H9 (cell line): ENCODE measurements at regions not wholly inside any gene's neighbourhood (a gene's known extent, or its start where the extent isn't known, plus 50 kb on each side); places are given as distances from the start of the nearest gene placed in this dataset.

Source experiments
- DNase-seq: peaks from one replicate; pipeline ENCODE4 v3.0.0-alpha.2; 2017
- H2AFZ ChIP-seq: one replicate; pipeline ENCODE4 v1.6.1; 2013; ENCODE audit warnings: mild to moderate bottlenecking, low read length, control low read depth, moderate library complexity
- H2AK5ac ChIP-seq: 2 replicates; pipeline ENCODE4 v1.6.1; 2013; ENCODE audit warnings: low read length, control low read depth, mixed read lengths; ENCODE audit not compliant: insufficient read length
- H2BK120ac ChIP-seq: one replicate; pipeline ENCODE4 v1.6.1; 2013; ENCODE audit warnings: low read depth, mild to moderate bottlenecking, low read length, control low read depth, inconsistent platforms; ENCODE audit not compliant: poor library complexity, severe bottlenecking
- H2BK12ac ChIP-seq: 2 replicates; pipeline ENCODE4 v1.6.1; 2013; ENCODE audit warnings: low read length, control low read depth, mixed read lengths, low read depth; ENCODE audit not compliant: insufficient read length
- H2BK15ac ChIP-seq: 2 replicates; pipeline ENCODE4 v1.6.1; 2013; ENCODE audit warnings: low read depth, low read length, control low read depth
- H2BK20ac ChIP-seq: one replicate; pipeline ENCODE4 v1.6.1; 2013; ENCODE audit warnings: low read depth, mild to moderate bottlenecking, low read length, control low read depth, inconsistent platforms; ENCODE audit not compliant: poor library complexity, severe bottlenecking
- H2BK5ac ChIP-seq: 2 replicates; pipeline ENCODE4 v1.6.1; 2013; ENCODE audit warnings: low read length, control low read depth, mixed read lengths; ENCODE audit not compliant: insufficient read length
- H3K14ac ChIP-seq: 2 replicates; pipeline ENCODE4 v1.6.1; 2013; ENCODE audit warnings: low read length, control low read depth; ENCODE audit not compliant: insufficient read depth
- H3K18ac ChIP-seq: 2 replicates; pipeline ENCODE4 v1.6.1; 2013; ENCODE audit warnings: low read depth, mild to moderate bottlenecking, mixed read lengths, low read length, control low read depth; ENCODE audit not compliant: insufficient read length
- H3K23ac ChIP-seq: 2 replicates; pipeline ENCODE4 v1.6.1; 2013; ENCODE audit warnings: low read length, control low read depth, mixed read lengths, low read depth; ENCODE audit not compliant: insufficient read length
- H3K23me2 ChIP-seq: 2 replicates; pipeline ENCODE4 v1.6.1; 2013; ENCODE audit warnings: low read depth, mild to moderate bottlenecking, mixed read lengths, low read length, control low read depth; ENCODE audit not compliant: insufficient read length, poor library complexity, severe bottlenecking
- H3K27ac ChIP-seq: 2 replicates; pipeline ENCODE4 v1.5.1; 2013; ENCODE audit warnings: low read length, control low read depth, mixed read lengths, low read depth; ENCODE audit not compliant: insufficient read length
- H3K27me3 ChIP-seq: 2 replicates; pipeline ENCODE4 v1.6.1; 2013; ENCODE audit warnings: low read length, control low read depth, inconsistent platforms; ENCODE audit not compliant: insufficient read depth
- H3K4ac ChIP-seq: 2 replicates; pipeline ENCODE4 v1.6.1; 2013; ENCODE audit warnings: low read depth, mild to moderate bottlenecking, control low read depth, inconsistent platforms, low read length, moderate library complexity
- H3K4me1 ChIP-seq: 2 replicates; pipeline ENCODE4 v1.6.1; 2013; ENCODE audit warnings: low read length, control low read depth, inconsistent platforms; ENCODE audit not compliant: insufficient read depth
- H3K4me2 ChIP-seq: 2 replicates; pipeline ENCODE4 v1.6.1; 2013; ENCODE audit warnings: low read length, control low read depth, mixed read lengths; ENCODE audit not compliant: insufficient read length, insufficient read depth
- H3K56ac ChIP-seq: 2 replicates; pipeline ENCODE4 v1.6.1; 2013; ENCODE audit warnings: low read depth, mild to moderate bottlenecking, mixed read lengths, low read length, control low read depth; ENCODE audit not compliant: insufficient read length
- H3K79me1 ChIP-seq: 2 replicates; pipeline ENCODE4 v1.6.1; 2013; ENCODE audit warnings: low read depth, mild to moderate bottlenecking, moderate library complexity, low read length, control low read depth, inconsistent platforms; ENCODE audit not compliant: insufficient read depth, poor library complexity, severe bottlenecking
- H3K79me2 ChIP-seq: 2 replicates; pipeline ENCODE4 v1.6.1; 2013; ENCODE audit warnings: low read length, control low read depth, inconsistent platforms; ENCODE audit not compliant: insufficient read depth
- H3K9ac ChIP-seq: 2 replicates; pipeline ENCODE4 v1.6.1; 2013; ENCODE audit warnings: low read length, control low read depth, mixed read lengths; ENCODE audit not compliant: insufficient read length; ENCODE audit errors: extremely low read depth
- H3K9me3 ChIP-seq: one replicate; pipeline ENCODE4 v1.6.1; 2013; ENCODE audit warnings: low read depth, low read length, inconsistent platforms; ENCODE audit not compliant: control insufficient read depth
- H3T11ph ChIP-seq: one replicate; pipeline ENCODE4 v1.6.1; 2013; ENCODE audit warnings: mild to moderate bottlenecking, low read length, control low read depth, inconsistent platforms
- H4K20me1 ChIP-seq: one replicate; pipeline ENCODE4 v1.6.1; 2013; ENCODE audit not compliant: control insufficient read depth, insufficient read length, insufficient read depth
- H4K5ac ChIP-seq: 2 replicates; pipeline ENCODE4 v1.6.1; 2013; ENCODE audit warnings: low read depth, mild to moderate bottlenecking, mixed read lengths, low read length, control low read depth; ENCODE audit not compliant: insufficient read length
- H4K8ac ChIP-seq: replicated peaks from 2 replicates; pipeline ENCODE4 v1.6.1; 2013; ENCODE audit warnings: low read length, control low read depth, mixed read lengths, low read depth; ENCODE audit not compliant: insufficient read length
- H4K91ac ChIP-seq: 2 replicates; pipeline ENCODE4 v1.6.1; 2013; ENCODE audit warnings: low read depth, mild to moderate bottlenecking, moderate library complexity, mixed read lengths, low read length, control low read depth; ENCODE audit not compliant: insufficient read length
- H3K27ac Mint-ChIP-seq, 3 experiments: 2 replicates in 2 of 3; 3 replicates in 1 of 3; pipeline ENCODE4 v1.8.0; 2020 to 2021; ENCODE audit warnings: mixed read lengths in 3 of 3, mild to moderate bottlenecking in 1 of 3, moderate library complexity in 1 of 3
- H3K27me3 Mint-ChIP-seq: 2 replicates; pipeline ENCODE4 v1.8.0; 2021; ENCODE audit warnings: low read depth, mild to moderate bottlenecking, moderate library complexity, mixed read lengths
- H3K36me3 Mint-ChIP-seq, 3 experiments: 2 replicates in 2 of 3; 3 replicates in 1 of 3; pipeline ENCODE4 v1.8.0; 2020 to 2021; ENCODE audit warnings: low read depth in 3 of 3, mixed read lengths in 3 of 3; ENCODE audit not compliant: insufficient read depth in 1 of 3
- H3K4me1 Mint-ChIP-seq, 2 experiments: 2 replicates each; pipeline ENCODE4 v1.8.0; 2020; ENCODE audit warnings: mixed read lengths in 2 of 2
- H3K4me3 Mint-ChIP-seq, 2 experiments: 2 replicates in 1 of 2; 3 replicates in 1 of 2; pipeline ENCODE4 v1.8.0; 2020 to 2021; ENCODE audit warnings: mild to moderate bottlenecking in 2 of 2, mixed read lengths in 2 of 2, moderate library complexity in 1 of 2
- H3K9me3 Mint-ChIP-seq, 2 experiments: 2 replicates in 1 of 2; 3 replicates in 1 of 2; pipeline ENCODE4 v1.8.0; 2020; ENCODE audit warnings: mild to moderate bottlenecking in 2 of 2, mixed read lengths in 2 of 2, moderate library complexity in 1 of 2
- CTCF ChIP-seq: fragments of 200-600 bp; sonication (generic); conservative IDR thresholded peaks from 3 replicates; pipeline ENCODE4 v1.8.0; 2021; ENCODE audit warnings: antibody characterized with exemption, mild to moderate bottlenecking
- WGBS: extraction: QIAGEN DNeasy Blood & Tissue Kit; methylation state at CpG from one replicate; pipeline ENCODE4 v1.1.7; 2013; ENCODE audit warnings: missing lambda C conversion rate, low lambda C conversion rate, mixed read lengths; ENCODE audit not compliant: insufficient read length; ENCODE audit errors: extremely low coverage; 5-methylcytosine and 5-hydroxymethylcytosine counted together

DNA sequence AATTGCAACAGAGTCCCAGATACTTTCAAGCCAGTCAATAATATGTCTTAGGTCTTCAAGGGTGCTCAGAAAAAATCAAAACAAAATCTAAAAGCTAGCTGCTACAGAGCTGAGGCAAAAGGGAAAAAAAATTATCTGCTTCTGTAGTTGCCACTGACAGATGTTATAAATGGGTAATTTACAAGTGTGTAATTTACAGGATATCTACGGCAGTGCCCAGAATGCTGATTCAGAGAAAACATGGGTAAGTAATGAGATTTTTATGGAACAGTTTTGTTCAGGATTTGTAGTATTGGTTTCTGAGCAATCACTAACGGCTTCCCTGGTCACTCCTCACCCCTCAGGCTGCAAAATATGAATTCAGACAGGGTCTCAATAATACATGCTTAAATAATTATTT lies 234.1 kb downstream of the GALC start:
- no peak overlapping the region for H2BK120ac ChIP-seq
- H3K27me3 ChIP-seq, result no peaks in the 10 kb centered on the region
- no peak overlapping the region for H3T11ph ChIP-seq
- no peak for TF ChIP-seq CTCF
- no peak overlapping the region for H2AFZ ChIP-seq
- H3K27ac ChIP-seq, result no peak overlapping the region
- no peak overlapping the region for H2BK12ac ChIP-seq
- no peak overlapping the region for H3K18ac ChIP-seq
- H3K23me2 ChIP-seq, result no peaks in the 10 kb centered on the region
- H3K56ac ChIP-seq, result no peak overlapping the region
- no peak overlapping the region for H2AK5ac ChIP-seq
- peaks cover 11 to 23% (median 15%) of the 10 kb centered on the region in 3 experiments; a peak in 6 of 7 replicates for H3K36me3 Mint-ChIP-seq
- no peak overlapping the region for H2BK20ac ChIP-seq
- no peak overlapping the region for H3K9ac ChIP-seq
- H3K4me1 ChIP-seq, result no peaks in the 10 kb centered on the region
- H4K5ac ChIP-seq, result no peak overlapping the region
- no peak overlapping the region for H3K23ac ChIP-seq
- H3K4me1 Mint-ChIP-seq, result peaks cover 10 to 15% of the 10 kb centered on the region in 2 experiments
- no peak overlapping the region for H3K27ac Mint-ChIP-seq
- no peaks in the 10 kb centered on the region for H3K79me1 ChIP-seq
- H2BK5ac ChIP-seq, result no peak overlapping the region
- no peak overlapping the region for H3K4ac ChIP-seq
- no peak overlapping the region for H3K4me2 ChIP-seq
- no peaks in the 10 kb centered on the region for H3K9me3 ChIP-seq
- no peak overlapping the region for H3K4me3 Mint-ChIP-seq
- no peak overlapping the region for H4K8ac ChIP-seq
- H3K27me3 Mint-ChIP-seq, result peaks cover 3% of the 10 kb centered on the region
- no peaks in the 10 kb centered on the region for H3K79me2 ChIP-seq
- H2BK15ac ChIP-seq, result no peak overlapping the region
- no peaks in the 10 kb centered on the region for H4K20me1 ChIP-seq
- H3K14ac ChIP-seq, result no peak overlapping the region
- WGBS, result no CpG with 5 or more reads among the region's 2 CpGs
- H3K9me3 Mint-ChIP-seq, result peaks cover 19 to 23% of the 10 kb centered on the region in 2 experiments
- no peak overlapping the region for H4K91ac ChIP-seq
- no peak for DNase-seq
